ENCODE measurements at regions not wholly inside any gene's neighbourhood (a gene's known extent, or its start where the extent isn't known, plus 50 kb on each side); places are given as distances from the start of the nearest gene placed in this dataset.
"Not testable (repeated sequence)": the region's sequence is repeated elsewhere in the genome, so short reads cannot be mapped to it uniquely, and the experiment has no call there.

- H3K27me3 ChIP-seq = no peaks in the 10 kb centered on the region
- no peaks in the 10 kb centered on the region for H3K36me3 ChIP-seq
- intact Hi-C loops (cut with DNase I) = no loop called here
- H3K4me1 ChIP-seq = no peaks in the 10 kb centered on the region
- H3K27ac ChIP-seq = no peak overlapping the region
- TF ChIP-seq, protein P1, sequence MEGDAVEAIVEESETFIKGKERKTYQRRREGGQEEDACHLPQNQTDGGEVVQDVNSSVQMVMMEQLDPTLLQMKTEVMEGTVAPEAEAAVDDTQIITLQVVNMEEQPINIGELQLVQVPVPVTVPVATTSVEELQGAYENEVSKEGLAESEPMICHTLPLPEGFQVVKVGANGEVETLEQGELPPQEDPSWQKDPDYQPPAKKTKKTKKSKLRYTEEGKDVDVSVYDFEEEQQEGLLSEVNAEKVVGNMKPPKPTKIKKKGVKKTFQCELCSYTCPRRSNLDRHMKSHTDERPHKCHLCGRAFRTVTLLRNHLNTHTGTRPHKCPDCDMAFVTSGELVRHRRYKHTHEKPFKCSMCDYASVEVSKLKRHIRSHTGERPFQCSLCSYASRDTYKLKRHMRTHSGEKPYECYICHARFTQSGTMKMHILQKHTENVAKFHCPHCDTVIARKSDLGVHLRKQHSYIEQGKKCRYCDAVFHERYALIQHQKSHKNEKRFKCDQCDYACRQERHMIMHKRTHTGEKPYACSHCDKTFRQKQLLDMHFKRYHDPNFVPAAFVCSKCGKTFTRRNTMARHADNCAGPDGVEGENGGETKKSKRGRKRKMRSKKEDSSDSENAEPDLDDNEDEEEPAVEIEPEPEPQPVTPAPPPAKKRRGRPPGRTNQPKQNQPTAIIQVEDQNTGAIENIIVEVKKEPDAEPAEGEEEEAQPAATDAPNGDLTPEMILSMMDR (IDR thresholded peaks at IDR 0.05) = no peak
- TF ChIP-seq POLR2A (IDR thresholded peaks at IDR 0.05) = no peak
- DNase-seq = no peak
- no peak overlapping the region for H3K4me3 ChIP-seq
- no peak for ATAC-seq
- 52 to 64% (median 62%) methylated on average over 2 of the region's 2 CpGs for WGBS, 4 donors
- H3K9me3 ChIP-seq = peaks cover 0 to 13% (median 0%) of the 10 kb centered on the region in 12 donors
Measured at GRCh38 chr9:100739208-100739607, 161.3 kb downstream of the CAVIN4 start.

DNA sequence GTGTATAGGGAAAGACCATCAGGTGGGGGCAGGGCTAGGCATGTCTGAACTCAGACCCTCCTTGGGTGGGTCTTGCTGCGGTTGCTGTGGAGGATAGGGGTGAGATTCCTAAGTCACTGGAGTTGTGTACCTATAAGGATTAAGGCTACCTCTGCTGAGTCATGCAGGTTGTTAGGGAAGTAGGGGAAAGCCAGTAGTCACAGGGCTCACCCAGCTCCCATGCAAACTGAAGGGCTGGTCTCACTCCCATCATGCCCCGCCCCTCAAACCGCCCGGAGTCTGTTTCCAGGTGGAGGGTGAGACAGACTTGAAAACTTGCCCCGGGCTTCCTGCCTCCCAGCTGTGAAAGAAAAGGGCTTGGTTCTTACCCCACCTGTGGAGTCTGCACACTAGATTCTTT is 161.8 kb downstream of the CAVIN4 start:
- WGBS, 4 donors = 75 to 100% (median 81%) methylated on average over 1 to 5 of the region's 5 CpGs
- Histone ChIP-seq H3K27me3 (no peaks in the 10 kb centered on the region), H3K27ac (no peak overlapping the region), H3K9me3 (peaks cover 0 to 13% (median 0%) of the 10 kb centered on the region in 12 donors), H3K36me3 (no peaks in the 10 kb centered on the region), H3K4me3 (no peak overlapping the region), H3K4me1 (no peaks in the 10 kb centered on the region)
- DNase-seq (no peak), ATAC-seq (no peak)
- TF ChIP-seq, protein P1 (IDR thresholded peaks at IDR 0.05) = no peak
- TF ChIP-seq POLR2A (IDR thresholded peaks at IDR 0.05) = no peak
- intact Hi-C loops (cut with DNase I) = no loop called here

- H3K36me3 ChIP-seq; intact Hi-C loops (cut with DNase I); H3K9me3 ChIP-seq; H3K27me3 ChIP-seq; H3K4me1 ChIP-seq; H3K27ac ChIP-seq; ATAC-seq; H3K4me3 ChIP-seq: not testable (repeated sequence)
- 62 to 77% (median 73%) methylated on average over 4 of the region's 4 CpGs for WGBS, 4 donors
- DNase-seq = peak in 1 of 5 donors; percentile 23
Measured at GRCh38 chr9:100748930-100749329, 171.1 kb downstream of the CAVIN4 start.

GRCh38 chr9:100756217-100756616 is 178.3 kb downstream of the CAVIN4 start:
- no peak overlapping the region for H3K27ac ChIP-seq
- WGBS, 4 donors = 24 to 40% (median 27%) methylated on average over 2 of the region's 2 CpGs
- peaks cover 0 to 6% (median 0%) of the 10 kb centered on the region in 9 donors for H3K27me3 ChIP-seq
- intact Hi-C loops (cut with DNase I) = no loop called here
- no peak for DNase-seq
- H3K4me1 ChIP-seq = no peaks in the 10 kb centered on the region
- no peaks in the 10 kb centered on the region for H3K36me3 ChIP-seq
- H3K9me3 ChIP-seq = no peaks in the 10 kb centered on the region
- ATAC-seq = no peak
- no peak overlapping the region for H3K4me3 ChIP-seq
- TF ChIP-seq POLR2A (IDR thresholded peaks at IDR 0.05) = no peak
- TF ChIP-seq, protein P1 (IDR thresholded peaks at IDR 0.05) = no peak

DNA sequence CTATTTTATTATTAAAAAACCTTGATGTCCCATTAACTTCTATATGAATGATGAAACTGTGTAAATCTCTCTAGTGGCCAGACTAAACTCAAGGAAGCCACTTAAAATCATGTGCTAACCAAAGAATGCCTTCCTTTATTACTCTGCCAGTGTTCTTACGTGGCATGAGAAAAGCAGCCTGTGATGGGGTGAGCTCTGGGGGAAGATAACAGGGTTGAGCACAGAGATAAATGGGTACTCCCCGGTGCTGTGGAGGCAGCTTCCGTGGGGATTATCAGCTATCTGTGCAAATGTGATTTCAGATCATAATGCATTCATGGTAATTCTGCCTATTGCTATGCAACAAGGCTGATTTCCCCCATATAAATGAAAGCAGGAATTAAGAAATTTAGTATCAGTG is 181.3 kb downstream of the CAVIN4 start:
- DNase-seq (no peak), ATAC-seq (no peak)
- Histone ChIP-seq H3K4me1 (no peaks in the 10 kb centered on the region), H3K9me3 (peaks cover 0 to 11% (median 0%) of the 10 kb centered on the region in 12 donors), H3K4me3 (no peak overlapping the region), H3K36me3 (no peaks in the 10 kb centered on the region), H3K27ac (no peak overlapping the region), H3K27me3 (peaks cover 0 to 6% (median 0%) of the 10 kb centered on the region in 9 donors)
- 8 to 21% (median 16%) methylated on average over 3 of the region's 3 CpGs for WGBS, 4 donors
- no peak for TF ChIP-seq POLR2A (IDR thresholded peaks at IDR 0.05)
- TF ChIP-seq, protein P1 (IDR thresholded peaks at IDR 0.05) = no peak
- intact Hi-C loops (cut with DNase I) = no loop called here

Measured in heart left ventricle (tissue), 16 donors.